Mesenchymal stem cell (in vitro differentiated cells and primary cell): ENCODE measurements at regions not wholly inside any gene's neighbourhood (a gene's known extent, or its start where the extent isn't known, plus 50 kb on each side); places are given as distances from the start of the nearest gene placed in this dataset.

Experiments
- DNase-seq: peaks from one replicate; pipeline ENCODE4 v3.0.0-alpha.2; 2013
- H2AFZ ChIP-seq: one replicate; pipeline ENCODE4 v1.6.1; 2013; ENCODE audit warnings: low read depth, mild to moderate bottlenecking, control low read depth, inconsistent platforms, low read length, moderate library complexity
- H2AK5ac ChIP-seq: 2 replicates; pipeline ENCODE4 v1.6.1; 2013; ENCODE audit warnings: low read length, moderate library complexity, mild to moderate bottlenecking, inconsistent platforms; ENCODE audit not compliant: severe bottlenecking
- H2BK120ac ChIP-seq: one replicate; pipeline ENCODE4 v1.6.1; 2013; ENCODE audit warnings: low read depth, mild to moderate bottlenecking, inconsistent platforms, low read length, moderate library complexity
- H2BK12ac ChIP-seq, 2 experiments: one replicate each; pipeline ENCODE4 v1.6.1; 2013; ENCODE audit warnings: inconsistent platforms in 2 of 2, low read length in 2 of 2, mild to moderate bottlenecking in 2 of 2, moderate library complexity in 2 of 2, control low read depth in 1 of 2
- H2BK15ac ChIP-seq: one replicate; pipeline ENCODE4 v1.6.1; 2013; ENCODE audit warnings: mild to moderate bottlenecking, low read depth, inconsistent platforms; ENCODE audit not compliant: poor library complexity, severe bottlenecking
- H2BK5ac ChIP-seq: 2 replicates; pipeline ENCODE4 v1.6.1; 2013; ENCODE audit warnings: low read depth, mild to moderate bottlenecking, low read length, control low read depth, inconsistent platforms; ENCODE audit not compliant: poor library complexity, severe bottlenecking
- H3K14ac ChIP-seq, 2 experiments: one replicate each; pipeline ENCODE4 v1.6.1; 2013; ENCODE audit warnings: inconsistent platforms in 2 of 2, low read length in 2 of 2, control low read depth in 1 of 2, mild to moderate bottlenecking in 1 of 2, moderate library complexity in 1 of 2
- H3K18ac ChIP-seq, 2 experiments: one replicate each; pipeline ENCODE4 v1.6.1; 2013; ENCODE audit warnings: inconsistent platforms in 2 of 2, low read length in 2 of 2, control low read depth in 1 of 2, low read depth in 1 of 2, mild to moderate bottlenecking in 1 of 2
- H3K23ac ChIP-seq, 2 experiments: one replicate each; pipeline ENCODE4 v1.6.1; 2013; ENCODE audit warnings: inconsistent platforms in 2 of 2, low read length in 2 of 2, mild to moderate bottlenecking in 2 of 2, moderate library complexity in 2 of 2, control low read depth in 1 of 2
- H3K27ac ChIP-seq: 2 replicates; pipeline ENCODE4 v1.5.1; 2013; ENCODE audit warnings: mild to moderate bottlenecking, moderate library complexity, low read length, control low read depth, inconsistent platforms; ENCODE audit not compliant: poor library complexity, severe bottlenecking
- H3K27me3 ChIP-seq, 2 experiments: 2 replicates each; pipeline versions ENCODE4 v1.6.1 to v1.7.0; 2013; ENCODE audit warnings: low read length in 2 of 2, mild to moderate bottlenecking in 2 of 2, moderate library complexity in 2 of 2, control low read depth in 1 of 2, inconsistent platforms in 1 of 2; ENCODE audit not compliant: control insufficient read depth in 1 of 2, insufficient read depth in 1 of 2
- H3K36me3 ChIP-seq, 2 experiments: 2 replicates each; pipeline versions ENCODE4 v1.6.1 to v1.7.0; 2013; ENCODE audit warnings: low read length in 2 of 2, control low read depth in 1 of 2, inconsistent platforms in 1 of 2, low read depth in 1 of 2, mild to moderate bottlenecking in 1 of 2; ENCODE audit not compliant: insufficient read depth in 2 of 2, control insufficient read depth in 1 of 2
- H3K4ac ChIP-seq, 2 experiments: one replicate each; pipeline ENCODE4 v1.6.1; 2013; ENCODE audit warnings: inconsistent platforms in 2 of 2, low read length in 2 of 2, mild to moderate bottlenecking in 2 of 2, moderate library complexity in 2 of 2, control low read depth in 1 of 2, low read depth in 1 of 2
- H3K4me1 ChIP-seq: 2 replicates; pipeline ENCODE4 v1.6.1; 2013; ENCODE audit warnings: low read depth, low read length, control low read depth; ENCODE audit not compliant: control insufficient read depth, insufficient read depth
- H3K4me2 ChIP-seq: 2 replicates; pipeline ENCODE4 v1.6.1; 2013; ENCODE audit warnings: low read length, mild to moderate bottlenecking, inconsistent platforms; ENCODE audit not compliant: poor library complexity, severe bottlenecking
- H3K4me3 ChIP-seq, 2 experiments: 2 replicates each; pipeline versions ENCODE4 v1.5.1 to v1.7.0; 2013; ENCODE audit warnings: low read length in 2 of 2, mild to moderate bottlenecking in 2 of 2, control low read depth in 1 of 2, low read depth in 1 of 2; ENCODE audit not compliant: insufficient read depth in 1 of 2
- H3K79me1 ChIP-seq: replicated peaks from 2 replicates; pipeline ENCODE4 v1.6.1; 2013; ENCODE audit warnings: mild to moderate bottlenecking, control low read depth, low read length, inconsistent platforms; ENCODE audit not compliant: poor library complexity, severe bottlenecking
- H3K9ac ChIP-seq: 2 replicates; pipeline ENCODE4 v1.7.0; 2013; ENCODE audit warnings: mild to moderate bottlenecking, low read length, moderate library complexity
- H3K9me3 ChIP-seq: 2 replicates; pipeline ENCODE4 v1.7.0; 2013; ENCODE audit warnings: mild to moderate bottlenecking, low read length; ENCODE audit not compliant: control insufficient read depth
- H4K8ac ChIP-seq: one replicate; pipeline ENCODE4 v1.6.1; 2013; ENCODE audit warnings: inconsistent platforms, mild to moderate bottlenecking, low read length, moderate library complexity
- H4K91ac ChIP-seq: one replicate; pipeline ENCODE4 v1.6.1; 2013; ENCODE audit warnings: mild to moderate bottlenecking, low read length, inconsistent platforms
- WGBS: methylation state at CpG from one replicate; pipeline ENCODE4 v1.1.7; 2013; ENCODE audit warnings: mixed read lengths; 5-methylcytosine and 5-hydroxymethylcytosine counted together

GRCh38 chr2:167880415-167880814 lies 367.0 kb downstream of the STK39 start:
- Histone ChIP-seq H4K8ac (no peak overlapping the region), H3K23ac (no peak overlapping the region), H3K14ac (no peak overlapping the region), H2BK12ac (no peak overlapping the region), H3K36me3 (no peaks in the 10 kb centered on the region), H3K9me3 (no peaks in the 10 kb centered on the region), H3K79me1 (no peaks in the 10 kb centered on the region), H2AFZ (no peak overlapping the region), H2BK5ac (no peak overlapping the region), H2BK15ac (no peak overlapping the region), H3K4me3 (no peak overlapping the region), H3K27me3 (no peaks in the 10 kb centered on the region), H3K18ac (no peak overlapping the region), H3K4me2 (no peak overlapping the region), H3K9ac (no peak overlapping the region), H3K27ac (no peak overlapping the region), H3K4ac (no peak overlapping the region), H4K91ac (no peak overlapping the region), H3K4me1 (no peaks in the 10 kb centered on the region), H2BK120ac (no peak overlapping the region), H2AK5ac (no peak overlapping the region)
- 92% methylated on average over 1 of the region's 1 CpG for whole genome bisulfite sequencing
- no peak for DNase-seq

GRCh38 chr2:167875529-167875928 lies 371.9 kb downstream of the STK39 start:
- Histone ChIP-seq H4K91ac (no peak overlapping the region), H3K27me3 (no peaks in the 10 kb centered on the region), H2AFZ (no peak overlapping the region), H3K9ac (no peak overlapping the region), H3K18ac (no peak overlapping the region), H3K4me1 (no peaks in the 10 kb centered on the region), H2AK5ac (no peak overlapping the region), H3K23ac (no peak overlapping the region), H3K79me1 (no peaks in the 10 kb centered on the region), H3K27ac (no peak overlapping the region), H3K4ac (no peak overlapping the region), H3K14ac (no peak overlapping the region), H4K8ac (peak overlapping the region; percentile 24), H2BK15ac (no peak overlapping the region), H2BK12ac (no peak overlapping the region), H3K9me3 (no peaks in the 10 kb centered on the region), H2BK5ac (no peak overlapping the region), H3K4me2 (no peak overlapping the region), H3K36me3 (no peaks in the 10 kb centered on the region), H2BK120ac (no peak overlapping the region), H3K4me3 (no peak overlapping the region)
- 97% methylated on average over 2 of the region's 4 CpGs for WGBS
- DNase-seq: no peak

- Histone ChIP-seq H3K4me1 (no peaks in the 10 kb centered on the region), H3K18ac (no peak overlapping the region), H2AK5ac (no peak overlapping the region), H2BK5ac (no peak overlapping the region), H3K23ac (no peak overlapping the region), H3K4me2 (no peak overlapping the region), H3K27ac (no peak overlapping the region), H4K91ac (no peak overlapping the region), H2AFZ (no peak overlapping the region), H3K9me3 (no peaks in the 10 kb centered on the region), H3K4me3 (no peak overlapping the region), H2BK12ac (no peak overlapping the region), H2BK120ac (no peak overlapping the region), H3K14ac (no peak overlapping the region), H3K27me3 (no peaks in the 10 kb centered on the region), H3K9ac (no peak overlapping the region), H4K8ac (no peak overlapping the region), H3K36me3 (no peaks in the 10 kb centered on the region), H3K79me1 (no peaks in the 10 kb centered on the region), H3K4ac (no peak overlapping the region), H2BK15ac (no peak overlapping the region)
- no peak for DNase-seq
- 100% methylated on average over 1 of the region's 4 CpGs for whole genome bisulfite sequencing
Observed at GRCh38 chr2:167874812-167875211, 372.6 kb downstream of the STK39 start.

GRCh38 chr2:167871286-167871685 lies 376.1 kb downstream of the STK39 start:
- Histone ChIP-seq H2BK120ac (no peak overlapping the region), H3K27me3 (no peaks in the 10 kb centered on the region), H3K9me3 (no peaks in the 10 kb centered on the region), H3K23ac (no peak overlapping the region), H3K4ac (no peak overlapping the region), H3K4me1 (no peaks in the 10 kb centered on the region), H4K91ac (no peak overlapping the region), H4K8ac (no peak overlapping the region), H3K14ac (no peak overlapping the region), H3K18ac (no peak overlapping the region), H2BK12ac (no peak overlapping the region), H2BK15ac (no peak overlapping the region), H2AK5ac (no peak overlapping the region), H2BK5ac (no peak overlapping the region), H3K4me3 (no peak overlapping the region), H3K9ac (no peak overlapping the region), H3K36me3 (no peaks in the 10 kb centered on the region), H2AFZ (no peak overlapping the region), H3K27ac (no peak overlapping the region), H3K79me1 (no peaks in the 10 kb centered on the region), H3K4me2 (no peak overlapping the region)
- 83% methylated on average over 1 of the region's 2 CpGs for WGBS
- DNase-seq: no peak
